Astrocyte of the spinal cord (primary cell): ENCODE measurements at regions not wholly inside any gene's neighbourhood (a gene's known extent, or its start where the extent isn't known, plus 50 kb on each side); places are given as distances from the start of the nearest gene placed in this dataset.

Experiments
- DNase-seq: peaks from one replicate; pipeline ENCODE4 v3.0.0; 2011; ENCODE audit warnings: low read depth, low spot score
- H3K4me3 ChIP-seq: 2 replicates; pipeline ENCODE4 v1.5.1; 2011; ENCODE audit warnings: low read depth, mild to moderate bottlenecking, low read length, moderate library complexity
- CTCF ChIP-seq: IDR thresholded peaks from 2 replicates; pipeline ENCODE4 v1.5.1; 2012; ENCODE audit warnings: low read depth, mild to moderate bottlenecking, low read length, inconsistent platforms
- in situ Hi-C: cut with HindIII; loops from 2 replicates; pipeline ENCODE4 v1.10.0; 2017; ENCODE audit warnings: low sequenced_read_pairs

GRCh38 chr16:86961171-86961601, 356.0 kb downstream of the C16orf95 start:
- no peak overlapping the region for H3K4me3 ChIP-seq
- no peak for TF ChIP-seq CTCF
- in situ Hi-C loops, result no loop called here
- DNase-seq, result no peak

DNA sequence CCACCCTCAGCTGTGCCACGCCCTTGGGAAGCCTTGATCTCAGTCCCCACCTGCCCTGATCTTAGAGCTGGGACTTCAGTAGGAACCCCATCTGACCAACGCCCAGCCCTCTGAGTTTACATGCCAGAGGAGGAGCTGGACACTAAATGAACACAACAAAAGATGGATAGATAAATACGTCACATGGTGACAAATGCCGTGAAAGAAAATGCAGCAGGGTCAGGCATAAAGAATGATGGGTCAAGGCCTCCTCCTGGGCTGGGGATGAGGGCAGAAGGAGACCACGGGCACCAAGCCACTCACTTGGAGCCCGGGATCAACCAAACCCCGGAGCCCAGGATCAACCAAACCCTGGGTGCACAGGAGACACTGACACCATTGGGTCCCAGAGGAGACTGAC, 354.9 kb downstream of the C16orf95 start:
- no peak for DNase-seq
- TF ChIP-seq CTCF, result no peak
- no peak overlapping the region for H3K4me3 ChIP-seq
- in situ Hi-C loops, result no loop called here

DNA sequence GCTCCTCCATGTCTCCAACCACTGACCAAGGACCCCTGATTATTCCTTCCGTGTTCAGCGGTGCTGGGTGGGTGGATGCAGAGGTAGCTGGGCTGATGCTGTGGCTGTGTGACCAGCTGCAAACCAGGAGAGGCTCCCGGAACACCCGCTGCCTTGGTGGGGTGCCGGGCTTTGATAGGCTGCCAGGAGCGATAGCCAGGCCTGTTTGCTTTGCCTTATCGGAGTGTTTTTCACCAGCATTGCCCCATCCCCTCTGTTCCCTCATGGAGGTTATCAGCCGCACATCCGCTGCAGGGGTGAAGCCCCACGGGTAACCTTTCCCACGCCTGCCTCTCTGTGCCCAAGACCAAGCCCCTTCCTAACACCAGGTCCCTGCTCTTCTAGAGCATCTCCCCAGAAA, 354.3 kb downstream of the C16orf95 start:
- in situ Hi-C loops, result no loop called here
- no peak overlapping the region for H3K4me3 ChIP-seq
- TF ChIP-seq CTCF, result no peak
- no peak for DNase-seq

- no peak for DNase-seq
- in situ Hi-C loops, result no loop called here
- H3K4me3 ChIP-seq, result no peak overlapping the region
- TF ChIP-seq CTCF, result no peak
Observed at GRCh38 chr16:86963600-86964575, 353.3 kb downstream of the C16orf95 start.

- H3K4me3 ChIP-seq, result no peak overlapping the region
- in situ Hi-C loops, result no loop called here
- no peak for TF ChIP-seq CTCF
- no peak for DNase-seq
Observed at GRCh38 chr16:86964796-86965241, 352.4 kb downstream of the C16orf95 start.

- H3K4me3 ChIP-seq, result no peak overlapping the region
- DNase-seq, result no peak
- no peak for TF ChIP-seq CTCF
- in situ Hi-C loops, result no loop called here
Observed at GRCh38 chr16:86965331-86965730, 351.9 kb downstream of the C16orf95 start.
